ENCODE measurements at regions not wholly inside any gene's neighbourhood (a gene's known extent, or its start where the extent isn't known, plus 50 kb on each side); places are given as distances from the start of the nearest gene placed in this dataset.
"Not testable (repeated sequence)": the region's sequence is repeated elsewhere in the genome, so short reads cannot be mapped to it uniquely, and the experiment has no call there.

- TF ChIP-seq CTCF (IDR thresholded peaks at IDR 0.05; ENCODE audit: low read depth, low read length), result no peak
- no peak for DNase-seq (ENCODE audit: extremely low read depth, low read depth)
These were observed 67.3 kb upstream of the ADTRP start for GRCh38 chr6:11845664-11846577.

DNA sequence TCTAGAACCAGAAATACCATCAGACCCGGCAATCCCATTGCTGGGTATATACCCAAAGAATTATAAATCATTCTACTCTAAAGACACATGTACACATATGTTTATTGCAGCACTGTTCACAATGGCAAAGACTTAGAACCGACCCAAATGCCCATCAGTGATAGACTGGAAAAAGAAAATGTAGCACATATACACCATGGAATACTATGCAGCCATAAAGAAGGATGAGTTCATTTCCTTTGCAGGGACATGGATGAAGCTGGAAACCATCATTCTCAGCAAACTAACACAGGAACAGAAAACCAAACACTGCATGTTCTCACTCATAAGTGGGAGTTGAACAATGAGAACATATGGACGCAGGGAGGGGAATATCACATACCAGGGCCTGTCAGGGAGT is 64.2 kb upstream of the ADTRP start:
- not testable (repeated sequence) for DNase-seq (ENCODE audit: extremely low read depth, low read depth)

- DNase-seq (ENCODE audit: extremely low read depth, low read depth), result no peak
- no peak for TF ChIP-seq CTCF (IDR thresholded peaks at IDR 0.05; ENCODE audit: low read depth, low read length)
These were observed 56.5 kb upstream of the ADTRP start for GRCh38 chr6:11835065-11835464.

GRCh38 chr6:11833626-11834592 is 55.3 kb upstream of the ADTRP start:
- no peak for TF ChIP-seq CTCF (IDR thresholded peaks at IDR 0.05; ENCODE audit: low read depth, low read length)
- DNase-seq (ENCODE audit: extremely low read depth, low read depth), result no peak

DNA sequence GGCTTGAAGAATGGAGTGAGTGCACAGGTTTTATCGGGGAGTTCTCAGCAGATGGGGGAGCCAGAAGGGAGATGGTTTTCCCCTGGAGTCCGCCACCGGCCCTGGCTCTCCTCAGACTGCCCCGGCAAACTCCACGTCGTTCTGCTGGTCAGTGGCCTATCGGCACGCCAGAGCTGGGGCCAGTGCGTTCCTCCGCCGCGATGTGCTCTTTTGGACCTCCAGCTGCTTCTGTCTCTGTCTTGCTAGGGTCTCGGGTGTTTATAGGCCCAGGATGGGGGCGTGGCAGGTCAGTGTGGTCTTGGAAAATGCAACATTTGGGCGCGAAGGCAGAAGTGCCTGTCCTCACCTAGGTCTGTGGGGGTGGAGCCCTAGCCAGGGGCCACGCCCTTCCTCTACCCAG is 53.0 kb upstream of the ADTRP start:
- no peak for DNase-seq (ENCODE audit: extremely low read depth, low read depth)
- no peak for TF ChIP-seq CTCF (IDR thresholded peaks at IDR 0.05; ENCODE audit: low read depth, low read length)

DNA sequence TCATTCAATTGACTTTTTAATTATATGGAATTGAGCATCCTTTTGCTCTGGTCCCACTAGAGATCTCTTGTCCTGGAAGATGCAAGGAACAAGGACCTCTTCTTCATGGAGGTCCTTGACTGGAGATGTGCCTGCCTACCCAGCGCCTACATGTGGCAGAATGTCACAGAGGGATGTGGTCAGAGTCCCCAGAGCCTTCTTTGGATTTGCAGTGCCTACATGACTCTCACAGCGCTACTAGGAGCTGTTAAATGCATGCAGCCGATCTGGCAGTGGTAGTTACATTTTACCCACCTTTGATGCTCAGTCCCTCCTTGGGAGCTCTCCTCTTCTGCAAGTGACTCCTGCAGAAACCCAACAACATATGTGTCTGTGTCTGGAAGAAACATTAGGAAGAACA is 51.9 kb upstream of the ADTRP start:
- DNase-seq (ENCODE audit: extremely low read depth, low read depth), result no peak
- TF ChIP-seq CTCF (IDR thresholded peaks at IDR 0.05; ENCODE audit: low read depth, low read length), result no peak

GRCh38 chr6:11830105-11830504 is 51.5 kb upstream of the ADTRP start:
- no peak for TF ChIP-seq CTCF (IDR thresholded peaks at IDR 0.05; ENCODE audit: low read depth, low read length)
- DNase-seq (ENCODE audit: extremely low read depth, low read depth), result no peak
